ENCODE measurements at regions not wholly inside any gene's neighbourhood (a gene's known extent, or its start where the extent isn't known, plus 50 kb on each side); places are given as distances from the start of the nearest gene placed in this dataset.

DNA sequence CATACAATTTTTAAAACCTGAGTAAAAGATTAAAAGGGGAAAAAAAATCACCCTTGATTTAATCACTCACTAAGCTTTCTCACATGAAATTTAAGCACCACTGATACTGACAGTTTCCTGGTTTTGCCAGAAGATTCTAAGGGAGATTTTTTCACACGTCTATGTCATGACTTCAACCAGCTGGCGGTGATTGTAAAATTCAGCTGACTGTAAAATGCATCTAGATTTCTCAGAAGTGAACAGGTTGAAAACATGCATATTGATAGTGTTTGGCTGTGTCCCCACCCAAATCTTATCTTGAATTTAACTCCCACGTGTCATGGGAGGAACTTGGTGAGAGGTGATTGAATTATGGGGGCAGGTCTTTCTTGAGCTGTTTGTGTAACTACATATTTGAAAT is 566.8 kb downstream of the PCDH18 start:
- Histone ChIP-seq H3K4me1 (replicated peaks in 1 of 2) (no peaks in the 10 kb centered on the region), H3K36me3 (replicated peaks in 1 of 2) (no peaks in the 10 kb centered on the region), H3K27me3 (no peaks in the 10 kb centered on the region), H3K27ac (no peak overlapping the region), H3K4me3 (no peak overlapping the region), H3K9me3 (replicated peaks in 1 of 3) (no peaks in the 10 kb centered on the region)
- intact Hi-C loops (cut with DNase I), result no loop called here
- WGBS, 4 donors, result 68 to 72% (median 71%) methylated on average over 3 of the region's 3 CpGs
- no peak for DNase-seq
- TF ChIP-seq, protein P1, sequence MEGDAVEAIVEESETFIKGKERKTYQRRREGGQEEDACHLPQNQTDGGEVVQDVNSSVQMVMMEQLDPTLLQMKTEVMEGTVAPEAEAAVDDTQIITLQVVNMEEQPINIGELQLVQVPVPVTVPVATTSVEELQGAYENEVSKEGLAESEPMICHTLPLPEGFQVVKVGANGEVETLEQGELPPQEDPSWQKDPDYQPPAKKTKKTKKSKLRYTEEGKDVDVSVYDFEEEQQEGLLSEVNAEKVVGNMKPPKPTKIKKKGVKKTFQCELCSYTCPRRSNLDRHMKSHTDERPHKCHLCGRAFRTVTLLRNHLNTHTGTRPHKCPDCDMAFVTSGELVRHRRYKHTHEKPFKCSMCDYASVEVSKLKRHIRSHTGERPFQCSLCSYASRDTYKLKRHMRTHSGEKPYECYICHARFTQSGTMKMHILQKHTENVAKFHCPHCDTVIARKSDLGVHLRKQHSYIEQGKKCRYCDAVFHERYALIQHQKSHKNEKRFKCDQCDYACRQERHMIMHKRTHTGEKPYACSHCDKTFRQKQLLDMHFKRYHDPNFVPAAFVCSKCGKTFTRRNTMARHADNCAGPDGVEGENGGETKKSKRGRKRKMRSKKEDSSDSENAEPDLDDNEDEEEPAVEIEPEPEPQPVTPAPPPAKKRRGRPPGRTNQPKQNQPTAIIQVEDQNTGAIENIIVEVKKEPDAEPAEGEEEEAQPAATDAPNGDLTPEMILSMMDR (IDR thresholded peaks at IDR 0.05), result no peak
- TF ChIP-seq POLR2A (IDR thresholded peaks at IDR 0.05), result no peak

DNA sequence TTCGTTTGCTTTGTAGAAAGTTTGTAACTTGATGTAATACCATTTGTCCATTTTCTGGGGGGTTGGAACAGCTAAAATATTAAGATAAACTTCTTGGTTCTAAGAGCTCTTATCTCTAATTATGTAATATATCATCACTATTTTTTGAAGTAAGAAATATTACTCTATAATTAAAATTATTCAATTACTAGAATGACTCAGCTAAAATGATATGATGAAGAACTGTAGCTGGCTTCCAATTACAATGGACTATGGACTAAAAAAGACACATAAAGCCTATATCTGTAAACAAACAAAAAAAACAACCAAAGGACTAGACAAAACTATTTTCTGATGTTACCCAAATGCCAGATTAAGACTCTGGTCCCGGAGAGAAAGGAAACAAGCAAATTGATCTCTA is 569.4 kb downstream of the PCDH18 start:
- H3K9me3 ChIP-seq (replicated peaks in 1 of 3), result no peaks in the 10 kb centered on the region
- no peak overlapping the region for H3K4me3 ChIP-seq
- H3K27ac ChIP-seq, result no peak overlapping the region
- intact Hi-C loops (cut with DNase I), result no loop called here
- H3K36me3 ChIP-seq (replicated peaks in 1 of 2), result no peaks in the 10 kb centered on the region
- no peaks in the 10 kb centered on the region for H3K4me1 ChIP-seq (replicated peaks in 1 of 2)
- H3K27me3 ChIP-seq, result no peaks in the 10 kb centered on the region
- WGBS, 4 donors, result 59 to 72% (median 69%) methylated on average over 2 of the region's 2 CpGs
- DNase-seq, result no peak
- TF ChIP-seq, protein P1 (IDR thresholded peaks at IDR 0.05), result no peak
- no peak for TF ChIP-seq POLR2A (IDR thresholded peaks at IDR 0.05)

DNA sequence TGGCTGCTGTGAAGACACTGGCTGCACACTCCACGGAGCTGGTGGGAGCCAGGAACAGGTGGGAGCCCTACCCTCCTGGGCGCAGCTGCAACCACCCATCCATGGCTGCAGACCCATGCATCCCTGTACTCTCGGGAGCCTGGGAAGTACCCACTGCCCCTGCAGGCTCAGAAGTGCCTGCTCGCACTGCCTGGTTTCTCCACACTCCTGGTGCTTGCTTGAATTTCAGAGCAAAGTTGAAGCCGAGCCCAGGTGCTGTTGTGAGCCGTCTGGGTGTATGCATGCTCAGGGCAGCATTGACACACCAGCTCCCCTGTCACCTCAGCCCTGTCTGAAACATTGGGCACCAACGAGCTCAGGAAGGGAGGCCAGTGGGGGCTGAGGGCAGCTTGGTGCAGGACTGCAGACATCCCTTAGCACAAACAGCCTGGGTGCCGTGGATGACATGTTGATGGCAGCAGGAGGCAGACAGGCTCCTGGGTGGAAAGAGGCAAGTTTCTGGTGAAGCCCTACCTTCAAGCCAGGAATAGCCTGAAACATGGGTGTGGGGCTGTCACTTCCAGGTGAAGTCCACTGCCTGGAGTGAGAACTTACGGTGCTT is 585.9 kb downstream of the PCDH18 start:
- H3K9me3 ChIP-seq (replicated peaks in 1 of 3), result no peaks in the 10 kb centered on the region
- no peak for DNase-seq
- H3K27me3 ChIP-seq, result no peaks in the 10 kb centered on the region
- H3K27ac ChIP-seq, result no peak overlapping the region
- H3K4me1 ChIP-seq (replicated peaks in 1 of 2), result no peaks in the 10 kb centered on the region
- intact Hi-C loops (cut with DNase I), result no loop called here
- H3K36me3 ChIP-seq (replicated peaks in 1 of 2), result no peaks in the 10 kb centered on the region
- no peak overlapping the region for H3K4me3 ChIP-seq
- 80 to 89% (median 85%) methylated on average over 4 to 9 of the region's 9 CpGs for WGBS, 4 donors
- no peak for TF ChIP-seq POLR2A (IDR thresholded peaks at IDR 0.05)

DNA sequence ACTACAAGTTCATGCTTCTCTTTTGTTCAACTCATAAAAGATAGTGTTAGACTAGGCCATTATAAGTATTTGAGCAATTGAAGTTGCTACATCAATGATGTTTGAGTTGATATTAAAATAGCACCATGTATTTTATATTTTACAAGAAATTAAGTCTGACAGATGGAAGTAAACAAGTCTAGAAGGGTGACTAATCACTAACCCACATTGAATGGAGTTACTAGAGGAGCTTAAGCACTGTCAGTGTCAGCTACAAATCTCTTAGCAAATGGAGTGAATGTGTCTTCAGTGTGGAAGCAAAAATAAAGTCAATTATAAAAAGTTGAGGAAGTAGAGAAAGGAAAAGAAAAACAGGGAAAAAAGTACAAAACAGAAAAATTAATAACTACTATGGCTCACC is 592.5 kb downstream of the PCDH18 start:
- Histone ChIP-seq H3K4me1 (replicated peaks in 1 of 2) (no peaks in the 10 kb centered on the region), H3K27me3 (no peaks in the 10 kb centered on the region), H3K36me3 (replicated peaks in 1 of 2) (no peaks in the 10 kb centered on the region), H3K9me3 (replicated peaks in 1 of 3) (no peaks in the 10 kb centered on the region), H3K4me3 (no peak overlapping the region), H3K27ac (no peak overlapping the region)
- no peak for DNase-seq
- intact Hi-C loops (cut with DNase I), result no loop called here
- TF ChIP-seq POLR2A (IDR thresholded peaks at IDR 0.05), result no peak
- TF ChIP-seq, protein P1 (IDR thresholded peaks at IDR 0.05), result no peak

DNA sequence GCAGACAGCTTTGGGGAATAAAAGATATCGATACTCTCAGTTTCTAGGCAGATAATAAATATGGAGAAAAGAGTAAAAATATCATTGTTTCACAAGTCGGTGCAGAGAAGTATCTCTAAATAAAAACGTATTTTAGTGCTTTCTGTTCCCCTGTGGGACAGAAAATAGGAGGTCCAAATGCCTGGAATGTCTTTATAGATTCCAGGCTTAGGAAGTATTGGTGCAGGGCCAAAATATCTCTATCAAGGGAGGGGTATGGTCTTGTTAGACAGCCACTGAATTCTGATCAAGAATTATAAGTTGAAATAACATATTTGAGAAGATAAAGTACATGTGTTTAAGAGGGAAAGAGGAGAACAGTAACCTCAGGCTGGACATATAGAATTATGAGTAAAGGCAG is 596.4 kb downstream of the PCDH18 start:
- no peaks in the 10 kb centered on the region for H3K27me3 ChIP-seq
- TF ChIP-seq, protein P1 (IDR thresholded peaks at IDR 0.05), result no peak
- no peak for TF ChIP-seq POLR2A (IDR thresholded peaks at IDR 0.05)
- 46 to 54% (median 51%) methylated on average over 3 of the region's 3 CpGs for WGBS, 4 donors
- intact Hi-C loops (cut with DNase I), result no loop called here
- H3K27ac ChIP-seq, result no peak overlapping the region
- H3K4me3 ChIP-seq, result no peak overlapping the region
- no peaks in the 10 kb centered on the region for H3K4me1 ChIP-seq (replicated peaks in 1 of 2)
- no peak for DNase-seq
- no peaks in the 10 kb centered on the region for H3K36me3 ChIP-seq (replicated peaks in 1 of 2)
- H3K9me3 ChIP-seq (replicated peaks in 1 of 3), result no peaks in the 10 kb centered on the region
